Ovary (tissue), 7 donors: ENCODE measurements at regions not wholly inside any gene's neighbourhood (a gene's known extent, or its start where the extent isn't known, plus 50 kb on each side); places are given as distances from the start of the nearest gene placed in this dataset.

Experiments
- DNase-seq, 5 donors: peaks; one replicate each; pipeline ENCODE4 v3.0.0-alpha.2; 2019 to 2020
- H3K27ac ChIP-seq, 2 donors: fragments of 200-600 bp; one replicate each; pipeline versions ENCODE4 v1.5.1 to v1.8.0; 2019 to 2022
- H3K27me3 ChIP-seq: fragments of 200-600 bp; one replicate; pipeline ENCODE4 v1.8.0; 2022
- H3K36me3 ChIP-seq: fragments of 200-600 bp; sonication (generic); one replicate; pipeline ENCODE4 v1.5.1; 2019
- H3K4me1 ChIP-seq: one replicate; pipeline ENCODE4 v1.8.1; 2013; ENCODE audit warnings: mild to moderate bottlenecking, moderate library complexity; ENCODE audit not compliant: insufficient read depth
- H3K4me3 ChIP-seq: fragments of 200-600 bp; sonication (generic); one replicate; pipeline ENCODE4 v1.5.1; 2017
- H3K9me3 ChIP-seq, 2 donors: fragments of 200-600 bp in 1 of 2; sonication (generic) in 1 of 2; one replicate each; pipeline versions ENCODE4 v1.5.1 to v1.8.1; 2013 to 2019; ENCODE audit warnings: mild to moderate bottlenecking in 1 of 2, moderate library complexity in 1 of 2
- CTCF ChIP-seq, 3 donors: fragments of 450-650 bp in 2 of 3; fragments of 200-600 bp in 1 of 3; IDR thresholded peaks; one replicate each; pipeline versions ENCODE4 v1.5.1 to v1.8.0; 2016 to 2022; ENCODE audit warnings: antibody characterized with exemption in 3 of 3, mild to moderate bottlenecking in 1 of 3
- EP300 ChIP-seq: sonication (generic); formaldehyde crosslinking; IDR thresholded peaks from one replicate; pipeline ENCODE4 v1.6.1; 2017; ENCODE audit warnings: antibody characterized with exemption
- POLR2A ChIP-seq: fragments of 450-650 bp; IDR thresholded peaks from one replicate; pipeline ENCODE4 v1.6.1; 2017; ENCODE audit warnings: antibody characterized with exemption, mild to moderate bottlenecking, moderate library complexity
- WGBS, 3 donors: extraction: QIAGEN DNeasy Blood & Tissue Kit in 1 of 3; methylation state at CpG; one replicate each; pipeline versions ENCODE4 v1.1.5 to v1.1.7; 2013 to 2017; 5-methylcytosine and 5-hydroxymethylcytosine counted together
- intact Hi-C, 4 donors: fragments of 100-400 bp; cut with DNase I; formaldehyde crosslinking; loops; one replicate each; pipeline versions ENCODE4 v1.11.0 to v1.15.1; 2022 to 2023
- donor health status: DM: no; HTN: no; CAD: no; lungs with moderate emphysema.
- donor health status: DM: no; HTN: no; CAD: no.
- donor health status: Bipolar disorder and iron deficiency.
- donor health status: DM: no; HTN: no; CAD: no.
- donor health status: DM: yes; HTN: yes; CAD: no.

DNA sequence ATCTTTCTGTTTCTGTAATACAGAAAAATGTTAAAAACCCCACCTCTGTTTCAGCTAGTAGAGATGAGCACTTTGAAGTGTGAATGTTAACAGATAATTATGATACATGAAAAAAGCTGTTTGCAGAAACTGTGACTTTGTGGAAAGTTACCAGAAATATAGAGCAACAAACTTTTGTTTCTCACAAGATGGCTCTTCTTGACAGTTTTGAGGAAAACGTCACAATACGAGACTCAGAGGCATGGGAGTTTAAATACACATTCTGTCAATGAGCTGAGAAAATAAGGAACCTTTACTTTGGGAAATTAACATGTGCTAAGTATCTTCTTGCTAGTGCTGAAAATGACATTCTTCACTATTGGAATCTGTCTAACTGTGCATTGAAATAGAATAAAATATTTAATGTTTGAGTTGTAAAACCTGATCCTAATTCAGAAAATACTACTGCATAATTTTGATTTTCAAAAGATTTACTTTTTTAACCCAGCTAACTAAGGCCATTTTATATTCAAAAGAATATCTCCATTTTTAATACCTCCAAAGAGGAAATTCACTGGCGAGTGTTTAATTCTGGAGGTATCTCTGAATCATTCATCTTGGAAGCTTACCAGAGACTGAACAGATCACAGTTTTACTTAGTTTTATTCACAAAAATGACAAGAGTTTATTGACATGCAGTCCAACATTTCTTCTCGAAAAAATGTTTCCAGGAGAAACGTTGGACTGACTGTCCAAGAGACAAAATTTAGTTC, 308.9 kb upstream of the LRFN5 start:
- no peak overlapping the region for H3K27ac ChIP-seq
- no peaks in the 10 kb centered on the region for H3K36me3 ChIP-seq
- TF ChIP-seq POLR2A (no peak), CTCF (IDR thresholded peaks at IDR 0.05) (no peak), EP300 (no peak)
- DNase-seq, result no peak
- H3K4me3 ChIP-seq, result no peak overlapping the region
- intact Hi-C loops, result no loop called here
- H3K4me1 ChIP-seq, result no peaks in the 10 kb centered on the region
- H3K9me3 ChIP-seq, result no peaks in the 10 kb centered on the region
- no peaks in the 10 kb centered on the region for H3K27me3 ChIP-seq
- 47 to 53% (median 51%) methylated on average over 5 of the region's 5 CpGs for WGBS, 3 donors

DNA sequence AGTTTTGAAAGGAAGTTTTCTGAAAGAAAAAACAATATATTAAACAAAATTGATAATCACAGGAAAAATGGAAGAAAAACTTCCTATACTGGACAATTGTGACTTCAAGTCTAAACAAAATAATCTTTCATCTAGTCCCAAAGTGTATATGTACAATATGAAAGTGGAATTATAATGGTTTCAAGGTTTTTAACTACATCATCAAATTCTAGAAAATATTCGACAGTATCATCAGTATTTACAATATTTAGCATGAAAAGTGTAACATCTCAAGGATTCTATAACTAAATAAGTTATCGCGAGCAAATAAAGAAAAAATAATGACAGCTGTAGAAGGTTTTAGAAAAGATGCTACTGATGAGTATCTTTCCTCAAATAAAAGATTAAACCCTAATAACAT, 310.9 kb upstream of the LRFN5 start:
- no peak overlapping the region for H3K4me3 ChIP-seq
- no peaks in the 10 kb centered on the region for H3K4me1 ChIP-seq
- H3K9me3 ChIP-seq, result no peaks in the 10 kb centered on the region
- no peak for DNase-seq
- H3K27ac ChIP-seq, result no peak overlapping the region
- no peaks in the 10 kb centered on the region for H3K36me3 ChIP-seq
- intact Hi-C loops, result no loop called here
- H3K27me3 ChIP-seq, result no peaks in the 10 kb centered on the region
- 88 to 95% (median 89%) methylated on average over 3 of the region's 3 CpGs for WGBS, 3 donors
- no peak for TF ChIP-seq CTCF (IDR thresholded peaks at IDR 0.05)

GRCh38 chr14:41289025-41289424, 317.7 kb upstream of the LRFN5 start:
- H3K27ac ChIP-seq, result no peak overlapping the region
- TF ChIP-seq CTCF (IDR thresholded peaks at IDR 0.05) (no peak), EP300 (no peak), POLR2A (no peak)
- H3K27me3 ChIP-seq, result no peaks in the 10 kb centered on the region
- no peak for DNase-seq
- no peaks in the 10 kb centered on the region for H3K4me1 ChIP-seq
- H3K4me3 ChIP-seq, result no peak overlapping the region
- no peaks in the 10 kb centered on the region for H3K36me3 ChIP-seq
- intact Hi-C loops, result no loop called here
- no peaks in the 10 kb centered on the region for H3K9me3 ChIP-seq
- WGBS, 3 donors, result 44 to 59% (median 54%) methylated on average over 5 of the region's 5 CpGs

- no peaks in the 10 kb centered on the region for H3K36me3 ChIP-seq
- H3K27me3 ChIP-seq, result no peaks in the 10 kb centered on the region
- TF ChIP-seq POLR2A (no peak), EP300 (no peak), CTCF (IDR thresholded peaks at IDR 0.05) (no peak)
- intact Hi-C loops, result no loop called here
- no peak overlapping the region for H3K4me3 ChIP-seq
- no peak for DNase-seq
- WGBS, 3 donors, result 10 to 15% (median 14%) methylated on average over 4 of the region's 4 CpGs
- H3K4me1 ChIP-seq, result no peaks in the 10 kb centered on the region
- no peak overlapping the region for H3K27ac ChIP-seq
- H3K9me3 ChIP-seq, result no peaks in the 10 kb centered on the region
Observed at GRCh38 chr14:41285186-41285748, 321.4 kb upstream of the LRFN5 start.
